CD4-positive, alpha-beta T cell (primary cell): ENCODE measurements at regions not wholly inside any gene's neighbourhood (a gene's known extent, or its start where the extent isn't known, plus 50 kb on each side); places are given as distances from the start of the nearest gene placed in this dataset.

ENCODE experiments used
- ATAC-seq: fragments of 200-7000 bp; cut with Tn5 transposase; one replicate; pipeline ENCODE4 v1.10.0; 2022; ENCODE audit warnings: mild to moderate bottlenecking; ENCODE audit not compliant: poor library complexity
- CTCF ChIA-PET: fragments of 350-600 bp; sonication (Branson Sonifier 250); formaldehyde crosslinking; loops from one replicate; lab custom pipeline; 2021; ENCODE audit warnings: antibody characterized with exemption, inconsistent platforms; lab: Charles Lee
- POLR2A ChIA-PET: fragments of 350-600 bp; sonication (Branson Sonifier 250); formaldehyde crosslinking; loops from one replicate; lab custom pipeline; 2021; ENCODE audit warnings: antibody characterized with exemption, inconsistent platforms; lab: Charles Lee
- DNase-seq, 14 experiments: peaks; one replicate each; pipeline ENCODE4 v3.0.0-alpha.2; 2013 to 2020; ENCODE audit warnings: mixed read lengths in 2 of 14
- H3K27ac ChIP-seq, 2 donors: one replicate each; pipeline versions ENCODE4 v1.5.1 to v1.7.0; 2013; ENCODE audit warnings: low read length in 2 of 2, low read depth in 1 of 2, mild to moderate bottlenecking in 1 of 2
- H3K27me3 ChIP-seq, 2 experiments: 1 replicate in 1 of 2; 2 replicates in 1 of 2; pipeline versions ENCODE4 v1.6.1 to v1.7.0; 2013; ENCODE audit warnings: low read length in 2 of 2, control low read depth in 1 of 2, mild to moderate bottlenecking in 1 of 2, moderate library complexity in 1 of 2; ENCODE audit not compliant: insufficient read depth in 2 of 2, control insufficient read depth in 1 of 2
- H3K36me3 ChIP-seq: one replicate; pipeline ENCODE4 v1.6.1; 2013; ENCODE audit warnings: low read length, control low read depth; ENCODE audit not compliant: insufficient read depth
- H3K4me1 ChIP-seq: one replicate; pipeline ENCODE4 v1.6.1; 2013; ENCODE audit warnings: low read length, control low read depth; ENCODE audit not compliant: insufficient read depth
- H3K4me3 ChIP-seq: one replicate; pipeline ENCODE4 v1.5.1; 2013; ENCODE audit warnings: mild to moderate bottlenecking, low read length, moderate library complexity
- H3K9me3 ChIP-seq, 2 experiments: 1 replicate in 1 of 2; 2 replicates in 1 of 2; pipeline versions ENCODE4 v1.6.1 to v1.7.0; 2013; ENCODE audit warnings: low read length in 2 of 2, mild to moderate bottlenecking in 2 of 2, control low read depth in 1 of 2, moderate library complexity in 1 of 2; ENCODE audit not compliant: control insufficient read depth in 1 of 2, insufficient read depth in 1 of 2
- H3K27ac Mint-ChIP-seq: one replicate; pipeline ENCODE4 v1.8.0; 2020; ENCODE audit warnings: mixed read lengths
- H3K27me3 Mint-ChIP-seq: one replicate; pipeline ENCODE4 v1.8.0; 2021; ENCODE audit warnings: mixed read lengths
- H3K36me3 Mint-ChIP-seq: one replicate; pipeline ENCODE4 v1.8.0; 2021; ENCODE audit warnings: low read depth, mixed read lengths
- H3K4me1 Mint-ChIP-seq: one replicate; pipeline ENCODE4 v1.8.0; 2021; ENCODE audit warnings: low read depth, mixed read lengths
- H3K4me3 Mint-ChIP-seq: one replicate; pipeline ENCODE4 v1.8.0; 2020; ENCODE audit warnings: mild to moderate bottlenecking, mixed read lengths
- H3K9me3 Mint-ChIP-seq: one replicate; pipeline ENCODE4 v1.8.0; 2020; ENCODE audit warnings: mixed read lengths
- intact Hi-C, 2 experiments: fragments of 100-400 bp; cut with DNase I in 1 of 2; cut with micrococcal nuclease in 1 of 2; formaldehyde crosslinking; loops; one replicate each; pipeline versions ENCODE4 v1.15.1 to v1.9.0; 2023 to 2025; cut with DNase I, micrococcal nuclease
- TF ChIP-seq, protein P1 (sequence below): fragments of 200-600 bp; IDR thresholded peaks from one replicate; pipeline ENCODE4 v1.8.0; 2022; ENCODE audit warnings: antibody characterized with exemption, mild to moderate bottlenecking

- ChIA-PET CTCF (interaction anchor here (1.1 kb wide), 1 partner anchor 17 kb away, joined by 3 read pairs; no protein-coding TSS in a partner anchor), POLR2A (no interaction called here)
- DNase-seq (no peak), ATAC-seq (no peak)
- Histone ChIP-seq H3K4me3 (no peak overlapping the region), H3K27me3 (no peaks in the 10 kb centered on the region), H3K9me3 (no peaks in the 10 kb centered on the region), H3K4me1 (no peaks in the 10 kb centered on the region), H3K27ac (no peak overlapping the region), H3K36me3 (no peaks in the 10 kb centered on the region)
- H3K36me3 Mint-ChIP-seq: no peaks in the 10 kb centered on the region
- TF ChIP-seq, protein P1, sequence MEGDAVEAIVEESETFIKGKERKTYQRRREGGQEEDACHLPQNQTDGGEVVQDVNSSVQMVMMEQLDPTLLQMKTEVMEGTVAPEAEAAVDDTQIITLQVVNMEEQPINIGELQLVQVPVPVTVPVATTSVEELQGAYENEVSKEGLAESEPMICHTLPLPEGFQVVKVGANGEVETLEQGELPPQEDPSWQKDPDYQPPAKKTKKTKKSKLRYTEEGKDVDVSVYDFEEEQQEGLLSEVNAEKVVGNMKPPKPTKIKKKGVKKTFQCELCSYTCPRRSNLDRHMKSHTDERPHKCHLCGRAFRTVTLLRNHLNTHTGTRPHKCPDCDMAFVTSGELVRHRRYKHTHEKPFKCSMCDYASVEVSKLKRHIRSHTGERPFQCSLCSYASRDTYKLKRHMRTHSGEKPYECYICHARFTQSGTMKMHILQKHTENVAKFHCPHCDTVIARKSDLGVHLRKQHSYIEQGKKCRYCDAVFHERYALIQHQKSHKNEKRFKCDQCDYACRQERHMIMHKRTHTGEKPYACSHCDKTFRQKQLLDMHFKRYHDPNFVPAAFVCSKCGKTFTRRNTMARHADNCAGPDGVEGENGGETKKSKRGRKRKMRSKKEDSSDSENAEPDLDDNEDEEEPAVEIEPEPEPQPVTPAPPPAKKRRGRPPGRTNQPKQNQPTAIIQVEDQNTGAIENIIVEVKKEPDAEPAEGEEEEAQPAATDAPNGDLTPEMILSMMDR: no peak
- H3K4me3 Mint-ChIP-seq: no peak overlapping the region
- peaks cover 23% of the 10 kb centered on the region for H3K27me3 Mint-ChIP-seq
- H3K27ac Mint-ChIP-seq: no peak overlapping the region
- no peaks in the 10 kb centered on the region for H3K9me3 Mint-ChIP-seq
- H3K4me1 Mint-ChIP-seq: no peaks in the 10 kb centered on the region
- intact Hi-C loops: no loop called here
Observed at GRCh38 chr4:72970756-72971155, 98.8 kb downstream of the COX18 start.

DNA sequence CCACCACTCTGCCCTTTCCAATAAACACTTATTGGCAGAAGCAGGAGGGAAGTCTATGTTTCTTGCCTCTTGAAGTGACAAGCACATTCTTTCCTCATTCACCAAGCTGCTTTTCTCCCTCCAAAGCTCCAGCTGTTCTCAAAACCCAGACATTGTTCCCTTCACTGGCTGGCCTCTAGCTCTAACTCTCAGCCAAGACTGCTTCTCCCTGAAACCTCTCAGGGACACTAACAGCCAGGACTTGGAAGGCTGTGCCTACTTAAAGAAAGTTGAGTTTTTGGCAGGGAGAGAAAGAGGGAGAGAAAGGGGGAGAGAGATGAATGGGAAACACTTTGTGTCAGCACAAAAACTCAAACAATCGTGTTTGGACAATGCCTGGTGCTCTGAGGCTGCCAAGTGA, 99.5 kb downstream of the COX18 start:
- H3K36me3 Mint-ChIP-seq: no peaks in the 10 kb centered on the region
- Histone ChIP-seq H3K9me3 (no peaks in the 10 kb centered on the region), H3K4me3 (no peak overlapping the region), H3K27me3 (no peaks in the 10 kb centered on the region), H3K36me3 (no peaks in the 10 kb centered on the region), H3K4me1 (no peaks in the 10 kb centered on the region), H3K27ac (no peak overlapping the region)
- peaks cover under 1% of the 10 kb centered on the region for H3K9me3 Mint-ChIP-seq
- ChIA-PET CTCF (interaction anchor here (1.1 kb wide), 1 partner anchor 18 kb away, joined by 3 read pairs; no protein-coding TSS in a partner anchor), POLR2A (no interaction called here)
- peaks cover 23% of the 10 kb centered on the region for H3K27me3 Mint-ChIP-seq
- intact Hi-C loops: no loop called here
- H3K27ac Mint-ChIP-seq: no peak overlapping the region
- H3K4me3 Mint-ChIP-seq: no peak overlapping the region
- no peak for ATAC-seq
- H3K4me1 Mint-ChIP-seq: no peaks in the 10 kb centered on the region
- no peak for DNase-seq
- TF ChIP-seq, protein P1: no peak

GRCh38 chr4:72966652-72967051, 102.9 kb downstream of the COX18 start:
- POLR2A ChIA-PET: no interaction called here
- Mint-ChIP-seq H3K4me3 (no peak overlapping the region), H3K27ac (no peak overlapping the region), H3K36me3 (no peaks in the 10 kb centered on the region), H3K27me3 (peaks cover 13% of the 10 kb centered on the region), H3K4me1 (no peaks in the 10 kb centered on the region), H3K9me3 (peaks cover 8% of the 10 kb centered on the region)
- no peak for ATAC-seq
- Histone ChIP-seq H3K27me3 (no peaks in the 10 kb centered on the region), H3K9me3 (no peaks in the 10 kb centered on the region), H3K4me1 (no peaks in the 10 kb centered on the region), H3K36me3 (no peaks in the 10 kb centered on the region), H3K27ac (no peak overlapping the region), H3K4me3 (no peak overlapping the region)
- peak in 1 of 14 experiments; percentile 4 for DNase-seq
- CTCF ChIA-PET: no interaction called here
- intact Hi-C loops: no loop called here
- TF ChIP-seq, protein P1: no peak
